ENCODE measurements at regions not wholly inside any gene's neighbourhood (a gene's known extent, or its start where the extent isn't known, plus 50 kb on each side); places are given as distances from the start of the nearest gene placed in this dataset.

DNA sequence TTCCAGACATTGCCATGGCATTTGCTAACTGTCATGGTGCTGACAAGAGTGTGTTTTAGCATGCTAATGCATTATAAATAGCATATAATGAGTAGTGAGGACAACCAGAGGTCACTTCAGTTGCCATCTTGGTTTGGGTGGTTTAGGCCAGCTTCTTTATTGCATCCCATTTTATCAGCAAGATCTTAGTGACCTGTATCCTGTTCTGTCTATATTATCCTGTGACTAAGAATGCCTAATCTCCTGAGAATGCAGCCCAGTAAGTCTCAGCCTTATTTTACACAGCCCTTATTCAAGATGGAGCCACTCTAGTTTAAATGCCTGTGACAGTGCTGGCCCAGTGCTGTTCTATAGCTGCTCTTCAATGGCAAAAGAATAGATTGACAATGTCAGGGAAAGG, 781.0 kb upstream of the ADGRB3 start:
- no TSS peak for BruUV-seq (replicated peaks)
- H3K4me1 ChIP-seq (ENCODE audit: control insufficient read depth, extremely low read depth, insufficient read depth, low read length) = no peaks in the 10 kb centered on the region
- H4K20me1 ChIP-seq (replicated peaks; ENCODE audit: control insufficient read depth, extremely low read depth, insufficient read depth, low read length) = no peaks in the 10 kb centered on the region
- H3K9ac ChIP-seq (replicated peaks; ENCODE audit: extremely low read depth, insufficient read depth, low read length) = no peak overlapping the region
- no peaks in the 10 kb centered on the region for H3K79me2 ChIP-seq (ENCODE audit: control insufficient read depth, insufficient read depth, low read length)
- H3K9me1 ChIP-seq (replicated peaks; ENCODE audit: control insufficient read depth, extremely low read depth, insufficient read depth, low read length) = no peaks in the 10 kb centered on the region
- TF ChIP-seq POLR2AphosphoS5 (IDR thresholded peaks at IDR 0.05; ENCODE audit: insufficient read depth, low read depth, low read length) = no peak
- TF ChIP-seq MYC (IDR thresholded peaks at IDR 0.05; ENCODE audit: low read depth, low read length) = no peak
- TF ChIP-seq, protein P1, sequence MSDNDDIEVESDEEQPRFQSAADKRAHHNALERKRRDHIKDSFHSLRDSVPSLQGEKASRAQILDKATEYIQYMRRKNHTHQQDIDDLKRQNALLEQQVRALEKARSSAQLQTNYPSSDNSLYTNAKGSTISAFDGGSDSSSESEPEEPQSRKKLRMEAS (IDR thresholded peaks at IDR 0.05; ENCODE audit: insufficient read depth, insufficient read length) = no peak
- peak; percentile 80 for TF ChIP-seq GATA2 (IDR thresholded peaks at IDR 0.05; ENCODE audit: insufficient read depth, insufficient read length, low read depth, low read length)
- TF ChIP-seq JUN (IDR thresholded peaks at IDR 0.05; ENCODE audit: borderline replicate concordance, insufficient read depth, insufficient read length, low read depth) = no peak
- TF ChIP-seq FOS (IDR thresholded peaks at IDR 0.05; ENCODE audit: borderline replicate concordance, insufficient read depth, low read length) = peak; percentile 23
- TF ChIP-seq EZH2 (IDR thresholded peaks at IDR 0.05; ENCODE audit: borderline replicate concordance, low read depth, low read length, severe bottlenecking) = no peak
- TF ChIP-seq POLR2A (IDR thresholded peaks at IDR 0.05; ENCODE audit: low read depth, low read length) = no peak
- H3K4me2 ChIP-seq (ENCODE audit: insufficient read depth, low read length) = no peak overlapping the region
- H3K36me3 ChIP-seq (ENCODE audit: control insufficient read depth in 2 of 2, extremely low read depth in 1 of 2, insufficient read depth in 2 of 2, low read length in 2 of 2) = no peaks in the 10 kb centered on the region
- POLR2A ChIA-PET = no interaction called here
- DNase-seq (ENCODE audit: low read depth, low spot score) (no peak), FAIRE-seq (no peak)
- H3K27ac ChIP-seq (ENCODE audit: insufficient read depth, low read depth, low read length) = no peak overlapping the region
- CTCF ChIA-PET = no interaction called here
- dilution Hi-C loops (cut with MboI; ENCODE audit: extremely low pct_ligation_motif_present, low sequenced_read_pairs) (no loop called here), intact Hi-C loops (cut with micrococcal nuclease) (no loop called here)
- no peaks in the 10 kb centered on the region for H3K9me3 ChIP-seq (replicated peaks; ENCODE audit: control insufficient read depth, insufficient read depth, low read length)
- no peaks in the 10 kb centered on the region for H3K27me3 ChIP-seq (ENCODE audit: control insufficient read depth in 2 of 2, insufficient read depth in 2 of 2, low read length in 2 of 2)
- no peak overlapping the region for H2AFZ ChIP-seq (ENCODE audit: low read depth, low read length)
- H3K4me3 ChIP-seq (replicated peaks in 1 of 3; ENCODE audit: insufficient read depth in 1 of 3, low read depth in 1 of 3, low read length in 3 of 3) = no peak overlapping the region

DNA sequence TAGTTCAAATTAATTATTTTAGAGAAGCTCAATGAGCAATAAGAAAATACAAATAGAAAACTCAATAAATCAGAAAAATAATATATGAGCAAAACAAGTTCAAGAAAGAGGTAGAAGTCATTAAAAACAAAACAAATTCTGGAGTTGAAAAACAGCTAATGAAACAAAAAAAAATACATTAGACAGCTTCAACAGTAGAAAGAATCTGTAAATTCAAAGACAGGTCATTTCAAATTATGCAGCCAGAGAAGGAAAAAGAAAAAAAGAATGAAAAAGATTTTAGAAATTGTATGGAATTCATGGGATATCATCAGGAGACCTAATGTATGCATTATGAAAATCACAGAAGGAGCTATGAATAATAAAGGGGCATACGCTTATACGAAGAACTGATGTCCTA, 795.3 kb upstream of the ADGRB3 start:
- H3K27ac ChIP-seq (ENCODE audit: insufficient read depth, low read depth, low read length) = no peak overlapping the region
- ChIA-PET CTCF (no interaction called here), POLR2A (no interaction called here)
- no peaks in the 10 kb centered on the region for H3K4me1 ChIP-seq (ENCODE audit: control insufficient read depth, extremely low read depth, insufficient read depth, low read length)
- no TSS peak for BruUV-seq (replicated peaks)
- no peak overlapping the region for H3K4me3 ChIP-seq (replicated peaks in 1 of 3; ENCODE audit: insufficient read depth in 1 of 3, low read depth in 1 of 3, low read length in 3 of 3)
- H3K9ac ChIP-seq (replicated peaks; ENCODE audit: extremely low read depth, insufficient read depth, low read length) = no peak overlapping the region
- TF ChIP-seq, protein P2, sequence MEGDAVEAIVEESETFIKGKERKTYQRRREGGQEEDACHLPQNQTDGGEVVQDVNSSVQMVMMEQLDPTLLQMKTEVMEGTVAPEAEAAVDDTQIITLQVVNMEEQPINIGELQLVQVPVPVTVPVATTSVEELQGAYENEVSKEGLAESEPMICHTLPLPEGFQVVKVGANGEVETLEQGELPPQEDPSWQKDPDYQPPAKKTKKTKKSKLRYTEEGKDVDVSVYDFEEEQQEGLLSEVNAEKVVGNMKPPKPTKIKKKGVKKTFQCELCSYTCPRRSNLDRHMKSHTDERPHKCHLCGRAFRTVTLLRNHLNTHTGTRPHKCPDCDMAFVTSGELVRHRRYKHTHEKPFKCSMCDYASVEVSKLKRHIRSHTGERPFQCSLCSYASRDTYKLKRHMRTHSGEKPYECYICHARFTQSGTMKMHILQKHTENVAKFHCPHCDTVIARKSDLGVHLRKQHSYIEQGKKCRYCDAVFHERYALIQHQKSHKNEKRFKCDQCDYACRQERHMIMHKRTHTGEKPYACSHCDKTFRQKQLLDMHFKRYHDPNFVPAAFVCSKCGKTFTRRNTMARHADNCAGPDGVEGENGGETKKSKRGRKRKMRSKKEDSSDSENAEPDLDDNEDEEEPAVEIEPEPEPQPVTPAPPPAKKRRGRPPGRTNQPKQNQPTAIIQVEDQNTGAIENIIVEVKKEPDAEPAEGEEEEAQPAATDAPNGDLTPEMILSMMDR (IDR thresholded peaks at IDR 0.05; ENCODE audit: extremely low read depth in 1 of 2, insufficient read depth in 1 of 2, low read depth in 1 of 2, low read length in 2 of 2) = no peak
- TF ChIP-seq FOS (IDR thresholded peaks at IDR 0.05; ENCODE audit: borderline replicate concordance, insufficient read depth, low read length) = no peak
- no peak for TF ChIP-seq JUN (IDR thresholded peaks at IDR 0.05; ENCODE audit: borderline replicate concordance, insufficient read depth, insufficient read length, low read depth)
- no peak for TF ChIP-seq EZH2 (IDR thresholded peaks at IDR 0.05; ENCODE audit: borderline replicate concordance, low read depth, low read length, severe bottlenecking)
- TF ChIP-seq MYC (IDR thresholded peaks at IDR 0.05; ENCODE audit: low read depth, low read length) = no peak
- TF ChIP-seq POLR2AphosphoS5 (IDR thresholded peaks at IDR 0.05; ENCODE audit: insufficient read depth, low read depth, low read length) = no peak
- TF ChIP-seq, protein P1 (IDR thresholded peaks at IDR 0.05; ENCODE audit: insufficient read depth, insufficient read length) = no peak
- no peak for TF ChIP-seq GATA2 (IDR thresholded peaks at IDR 0.05; ENCODE audit: insufficient read depth, insufficient read length, low read depth, low read length)
- TF ChIP-seq POLR2A (IDR thresholded peaks at IDR 0.05; ENCODE audit: low read depth, low read length) = no peak
- no peaks in the 10 kb centered on the region for H3K36me3 ChIP-seq (ENCODE audit: control insufficient read depth in 2 of 2, extremely low read depth in 1 of 2, insufficient read depth in 2 of 2, low read length in 2 of 2)
- no peaks in the 10 kb centered on the region for H3K27me3 ChIP-seq (ENCODE audit: control insufficient read depth in 2 of 2, insufficient read depth in 2 of 2, low read length in 2 of 2)
- H3K9me3 ChIP-seq (replicated peaks; ENCODE audit: control insufficient read depth, insufficient read depth, low read length) = no peaks in the 10 kb centered on the region
- no peaks in the 10 kb centered on the region for H4K20me1 ChIP-seq (replicated peaks; ENCODE audit: control insufficient read depth, extremely low read depth, insufficient read depth, low read length)
- no peaks in the 10 kb centered on the region for H3K9me1 ChIP-seq (replicated peaks; ENCODE audit: control insufficient read depth, extremely low read depth, insufficient read depth, low read length)
- intact Hi-C loops (cut with micrococcal nuclease) = no loop called here
- H3K4me2 ChIP-seq (ENCODE audit: insufficient read depth, low read length) = no peak overlapping the region
- H3K79me2 ChIP-seq (ENCODE audit: control insufficient read depth, insufficient read depth, low read length) = no peaks in the 10 kb centered on the region
- dilution Hi-C loops (cut with MboI; ENCODE audit: extremely low pct_ligation_motif_present, low sequenced_read_pairs) = no loop called here
- FAIRE-seq = no peak
- no peak for DNase-seq (ENCODE audit: low read depth, low spot score)
- no peak overlapping the region for H2AFZ ChIP-seq (ENCODE audit: low read depth, low read length)

Measured in endothelial cell of umbilical vein (primary cell).